CD14-positive monocyte (primary cell): ENCODE measurements at regions not wholly inside any gene's neighbourhood (a gene's known extent, or its start where the extent isn't known, plus 50 kb on each side); places are given as distances from the start of the nearest gene placed in this dataset.

ENCODE experiments used
- DNase-seq, 3 donors: peaks; one replicate each; pipeline ENCODE4 v3.0.0-alpha.2; 2011 to 2022
- H2AFZ ChIP-seq: 2 replicates; pipeline ENCODE4 v1.6.0; 2012; ENCODE audit warnings: mild to moderate bottlenecking, low read depth, low read length, inconsistent platforms; ENCODE audit not compliant: insufficient read depth, poor library complexity, severe bottlenecking
- H3K27ac ChIP-seq, 2 donors: 1 replicate in 1 of 2; 2 replicates in 1 of 2; pipeline ENCODE4 v1.5.1; 2012 to 2013; ENCODE audit warnings: low read length in 2 of 2, control low read depth in 1 of 2, inconsistent platforms in 1 of 2, low read depth in 1 of 2, mild to moderate bottlenecking in 1 of 2
- H3K27me3 ChIP-seq, 2 donors: one replicate each; pipeline versions ENCODE4 v1.6.0 to v1.6.1; 2011 to 2013; ENCODE audit warnings: low read length in 2 of 2; ENCODE audit not compliant: control insufficient read depth in 2 of 2, insufficient read depth in 2 of 2
- H3K36me3 ChIP-seq, 2 donors: replicated peaks in 1 of 2; 1 replicate in 1 of 2; 2 replicates in 1 of 2; pipeline versions ENCODE4 v1.5.1 to v1.6.1; 2012 to 2013; ENCODE audit warnings: low read length in 2 of 2, control low read depth in 1 of 2, inconsistent platforms in 1 of 2, mild to moderate bottlenecking in 1 of 2; ENCODE audit not compliant: insufficient read depth in 2 of 2, control insufficient read depth in 1 of 2
- H3K4me1 ChIP-seq, 2 donors: 1 replicate in 1 of 2; 2 replicates in 1 of 2; pipeline versions ENCODE4 v1.5.1 to v1.6.1; 2012 to 2013; ENCODE audit warnings: low read length in 2 of 2, control low read depth in 1 of 2, inconsistent platforms in 1 of 2, mild to moderate bottlenecking in 1 of 2, moderate library complexity in 1 of 2; ENCODE audit not compliant: insufficient read depth in 2 of 2, control insufficient read depth in 1 of 2
- H3K4me2 ChIP-seq: replicated peaks from 2 replicates; pipeline ENCODE3; 2012; ENCODE audit warnings: low read length, moderate library complexity, mild to moderate bottlenecking; ENCODE audit not compliant: poor library complexity, severe bottlenecking; ENCODE audit errors: extremely low read depth
- H3K4me3 ChIP-seq, 3 experiments: fragments of 200-600 bp in 1 of 3; sonication (generic) in 1 of 3; replicated peaks in 1 of 3; 1 replicate in 2 of 3; 2 replicates in 1 of 3; pipeline ENCODE4 v1.5.1; 2011 to 2013; ENCODE audit warnings: low read length in 3 of 3, mild to moderate bottlenecking in 3 of 3, control low read depth in 2 of 3, low read depth in 2 of 3, inconsistent platforms in 1 of 3, moderate library complexity in 1 of 3
- H3K79me2 ChIP-seq: 2 replicates; pipeline ENCODE4 v1.6.0; 2012; ENCODE audit warnings: mild to moderate bottlenecking, control low read depth, inconsistent platforms, low read length, moderate library complexity; ENCODE audit not compliant: insufficient read depth
- H3K9ac ChIP-seq: 2 replicates; pipeline ENCODE4 v1.6.0; 2017; ENCODE audit warnings: low read length, mild to moderate bottlenecking; ENCODE audit not compliant: insufficient read depth, poor library complexity, severe bottlenecking
- H3K9me3 ChIP-seq, 2 donors: replicated peaks in 1 of 2; 1 replicate in 1 of 2; 2 replicates in 1 of 2; pipeline versions ENCODE4 v1.5.1 to v1.6.1; 2012 to 2013; ENCODE audit warnings: low read length in 2 of 2, control low read depth in 1 of 2; ENCODE audit not compliant: control insufficient read depth in 1 of 2, insufficient read depth in 1 of 2
- H4K20me1 ChIP-seq: 2 replicates; pipeline ENCODE4 v1.6.0; 2012; ENCODE audit warnings: mild to moderate bottlenecking, low read length, control low read depth, moderate library complexity; ENCODE audit not compliant: insufficient read depth
- H3K27ac Mint-ChIP-seq, 7 donors: one replicate each; pipeline ENCODE4 v1.8.0; 2020; ENCODE audit warnings: mild to moderate bottlenecking in 7 of 7, mixed read lengths in 7 of 7, moderate library complexity in 6 of 7, inconsistent platforms in 2 of 7
- H3K27me3 Mint-ChIP-seq, 3 donors: one replicate each; pipeline ENCODE4 v1.8.0; 2021 to 2022; ENCODE audit warnings: low read depth in 3 of 3, mild to moderate bottlenecking in 3 of 3, mixed read lengths in 3 of 3, moderate library complexity in 3 of 3, inconsistent platforms in 1 of 3
- H3K36me3 Mint-ChIP-seq, 2 donors: one replicate each; pipeline ENCODE4 v1.8.0; 2020; ENCODE audit warnings: mixed read lengths in 2 of 2, inconsistent platforms in 1 of 2, mild to moderate bottlenecking in 1 of 2
- H3K4me1 Mint-ChIP-seq: one replicate; pipeline ENCODE4 v1.8.0; 2020; ENCODE audit warnings: mild to moderate bottlenecking, mixed read lengths
- H3K4me3 Mint-ChIP-seq, 2 donors: one replicate each; pipeline ENCODE4 v1.8.0; 2020; ENCODE audit warnings: mild to moderate bottlenecking in 2 of 2, mixed read lengths in 2 of 2, moderate library complexity in 1 of 2
- H3K9me3 Mint-ChIP-seq, 7 donors: one replicate each; pipeline ENCODE4 v1.8.0; 2020 to 2022; ENCODE audit warnings: mixed read lengths in 7 of 7, mild to moderate bottlenecking in 6 of 7, moderate library complexity in 6 of 7, inconsistent platforms in 2 of 7
- WGBS: methylation state at CpG from one replicate; pipeline ENCODE4 v1.1.5; 2013; ENCODE audit warnings: missing lambda C conversion rate; ENCODE audit not compliant: insufficient coverage; 5-methylcytosine and 5-hydroxymethylcytosine counted together
- intact Hi-C, 2 donors: fragments of 100-400 bp; cut with micrococcal nuclease; formaldehyde crosslinking; loops; one replicate each; pipeline versions ENCODE4 v1.15.0 to v1.15.1; 2023
- TF ChIP-seq, protein P1 (sequence below): fragments of 200-600 bp; IDR thresholded peaks from one replicate; pipeline ENCODE4 v1.8.0; 2022; ENCODE audit warnings: antibody characterized with exemption, mild to moderate bottlenecking

DNA sequence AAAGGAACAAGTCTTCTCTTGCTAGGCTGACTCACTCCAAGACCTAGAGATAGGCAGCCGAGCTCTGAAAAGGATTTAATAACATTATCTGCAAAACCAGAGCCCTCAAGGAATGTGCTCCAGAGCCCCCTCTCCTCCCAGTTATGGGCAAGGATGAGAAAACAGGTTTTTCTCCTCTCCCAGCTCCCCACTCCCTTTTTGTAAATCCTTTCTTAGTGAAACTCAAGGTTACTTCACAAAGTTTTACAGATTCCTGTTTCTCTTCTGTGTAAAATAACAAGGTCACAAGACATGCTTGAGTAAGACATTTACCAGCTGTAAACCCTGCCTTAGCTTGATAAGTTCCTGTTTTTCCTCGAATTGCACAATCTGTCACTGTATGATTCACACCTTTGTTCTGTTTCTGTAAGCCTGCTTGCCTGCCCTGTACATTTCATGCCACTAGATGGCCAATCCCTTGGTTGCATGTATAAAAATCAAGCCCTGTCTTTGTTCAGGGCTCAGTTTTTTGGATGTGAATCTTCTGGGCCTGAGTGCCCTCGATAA, 489.4 kb downstream of the KCNA4 start:
- 13% methylated on average over 2 of the region's 3 CpGs for WGBS
- H3K4me1 Mint-ChIP-seq: peaks cover 4% of the 10 kb centered on the region

DNA sequence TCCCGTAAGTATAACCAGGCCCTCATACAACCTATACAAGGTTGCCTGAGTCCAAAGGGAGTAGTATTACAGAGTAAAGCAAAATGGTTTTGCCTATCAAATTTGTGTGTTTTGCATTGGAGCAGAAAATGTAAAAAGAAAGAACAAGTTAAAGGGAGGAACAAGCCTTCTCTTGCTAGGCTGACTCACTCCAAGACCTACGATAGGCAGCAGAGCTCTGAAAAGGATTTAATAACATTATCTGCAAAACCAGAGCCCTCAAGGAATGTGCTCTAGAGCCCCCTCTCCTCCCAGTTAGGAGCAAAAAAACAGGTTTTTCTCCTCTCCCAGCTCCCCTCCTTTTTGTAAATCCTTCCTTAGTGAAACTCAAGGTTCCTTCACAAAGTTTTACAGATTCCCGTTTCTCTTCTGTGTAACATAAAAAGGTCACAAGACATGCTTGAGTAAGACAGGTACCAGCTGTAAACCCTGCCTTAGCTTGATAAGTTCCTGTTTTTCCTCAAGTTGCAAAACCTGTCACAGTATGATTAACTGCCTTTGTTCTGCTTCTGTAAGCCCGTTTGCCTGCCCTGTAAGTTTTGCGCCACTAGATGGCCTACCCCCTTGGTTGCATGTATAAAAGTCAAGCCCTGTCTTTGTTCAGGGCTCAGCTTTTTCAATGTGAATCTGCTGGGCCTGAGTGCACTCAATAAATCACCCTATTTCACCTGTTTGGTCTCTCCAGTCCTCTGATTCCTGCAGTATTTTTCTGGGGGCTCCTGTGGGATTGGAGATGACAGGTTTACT, 498.2 kb downstream of the KCNA4 start:
- Histone ChIP-seq H3K9ac (peak overlapping the region; percentile 66), H3K27me3 (no peaks in the 10 kb centered on the region), H3K36me3 (no peaks in the 10 kb centered on the region), H3K27ac (peak overlapping the region; percentile 59 to 93), H2AFZ (peak overlapping the region; percentile 23), H3K79me2 (no peaks in the 10 kb centered on the region), H3K4me3 (peak overlapping the region in 2 of 3 experiments; percentile 40 to 45), H3K9me3 (peaks cover 8 to 46% of the 10 kb centered on the region in 2 donors), H4K20me1 (no peaks in the 10 kb centered on the region), H3K4me2 (peak overlapping the region; percentile 56), H3K4me1 (peaks cover 14 to 30% of the 10 kb centered on the region in 2 donors)
- H3K4me1 Mint-ChIP-seq: no peaks in the 10 kb centered on the region
- TF ChIP-seq, protein P1, sequence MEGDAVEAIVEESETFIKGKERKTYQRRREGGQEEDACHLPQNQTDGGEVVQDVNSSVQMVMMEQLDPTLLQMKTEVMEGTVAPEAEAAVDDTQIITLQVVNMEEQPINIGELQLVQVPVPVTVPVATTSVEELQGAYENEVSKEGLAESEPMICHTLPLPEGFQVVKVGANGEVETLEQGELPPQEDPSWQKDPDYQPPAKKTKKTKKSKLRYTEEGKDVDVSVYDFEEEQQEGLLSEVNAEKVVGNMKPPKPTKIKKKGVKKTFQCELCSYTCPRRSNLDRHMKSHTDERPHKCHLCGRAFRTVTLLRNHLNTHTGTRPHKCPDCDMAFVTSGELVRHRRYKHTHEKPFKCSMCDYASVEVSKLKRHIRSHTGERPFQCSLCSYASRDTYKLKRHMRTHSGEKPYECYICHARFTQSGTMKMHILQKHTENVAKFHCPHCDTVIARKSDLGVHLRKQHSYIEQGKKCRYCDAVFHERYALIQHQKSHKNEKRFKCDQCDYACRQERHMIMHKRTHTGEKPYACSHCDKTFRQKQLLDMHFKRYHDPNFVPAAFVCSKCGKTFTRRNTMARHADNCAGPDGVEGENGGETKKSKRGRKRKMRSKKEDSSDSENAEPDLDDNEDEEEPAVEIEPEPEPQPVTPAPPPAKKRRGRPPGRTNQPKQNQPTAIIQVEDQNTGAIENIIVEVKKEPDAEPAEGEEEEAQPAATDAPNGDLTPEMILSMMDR: peak; percentile 16
- WGBS: 22% methylated on average over 3 of the region's 5 CpGs
- H3K27me3 Mint-ChIP-seq: peaks cover 2 to 5% (median 2%) of the 10 kb centered on the region in 3 donors
- H3K4me3 Mint-ChIP-seq: peak overlapping the region in 1 of 2 donors; percentile 43
- H3K9me3 Mint-ChIP-seq: peaks cover 11 to 45% (median 32%) of the 10 kb centered on the region in 7 donors
- no peaks in the 10 kb centered on the region for H3K36me3 Mint-ChIP-seq
- DNase-seq: peak; percentile 91 to 93 (median 91)
- H3K27ac Mint-ChIP-seq: peak overlapping the region; percentile 38 to 93 (median 89)
- intact Hi-C loops: no loop called here

More for the DNA sequence above, 489.4 kb downstream of the KCNA4 start:
- no peaks in the 10 kb centered on the region for H3K27me3 ChIP-seq
- intact Hi-C loops: no loop called here
- H3K36me3 Mint-ChIP-seq: no peaks in the 10 kb centered on the region
- peak overlapping the region in 1 of 2 donors; percentile 63 for H3K4me3 Mint-ChIP-seq
- peak overlapping the region; percentile 55 for H3K9ac ChIP-seq
- H2AFZ ChIP-seq: peak overlapping the region; percentile 39
- peak overlapping the region; percentile 65 to 95 for H3K27ac ChIP-seq
- peaks cover 0 to 2% (median 0%) of the 10 kb centered on the region in 3 donors for H3K27me3 Mint-ChIP-seq
- no peaks in the 10 kb centered on the region for H3K36me3 ChIP-seq
- peak; percentile 95 to 97 (median 95) for DNase-seq
- peaks cover 19 to 38% of the 10 kb centered on the region in 2 donors for H3K4me1 ChIP-seq
- peak overlapping the region; percentile 84 to 99 (median 96) for H3K27ac Mint-ChIP-seq
- no peaks in the 10 kb centered on the region for H3K79me2 ChIP-seq
- TF ChIP-seq, protein P1: peak; percentile 31
- peaks cover 0 to 26% (median 9%) of the 10 kb centered on the region in 7 donors for H3K9me3 Mint-ChIP-seq
- H3K4me2 ChIP-seq: peak overlapping the region; percentile 59
- H3K9me3 ChIP-seq: peaks cover 0 to 18% of the 10 kb centered on the region in 2 donors
- no peaks in the 10 kb centered on the region for H4K20me1 ChIP-seq
- H3K4me3 ChIP-seq: peak overlapping the region in 2 of 3 experiments; percentile 25 to 59
